Fibroblast of the conjunctiva (primary cell): ENCODE measurements at regions not wholly inside any gene's neighbourhood (a gene's known extent, or its start where the extent isn't known, plus 50 kb on each side); places are given as distances from the start of the nearest gene placed in this dataset.

Experiments
- DNase-seq: peaks from one replicate; pipeline ENCODE4 v3.0.0-alpha.2; 2010; ENCODE audit warnings: low read depth

- DNase-seq = no peak
Observed at GRCh38 chr11:70521475-70522308, 123.4 kb downstream of the CTTN start.

- no peak for DNase-seq
Observed at GRCh38 chr11:70522309-70522592, 123.9 kb downstream of the CTTN start.

GRCh38 chr11:70522593-70523311 lies 124.4 kb downstream of the CTTN start:
- no peak for DNase-seq

- no peak for DNase-seq
Observed at GRCh38 chr11:70523384-70524095, 125.2 kb downstream of the CTTN start.

GRCh38 chr11:70524096-70524922 lies 126.0 kb downstream of the CTTN start:
- no peak for DNase-seq

GRCh38 chr11:70525006-70525405 lies 126.7 kb downstream of the CTTN start:
- DNase-seq = no peak

GRCh38 chr11:70525466-70525865 lies 127.1 kb downstream of the CTTN start:
- no peak for DNase-seq

- no peak for DNase-seq
Observed at GRCh38 chr11:70526116-70527045, 128.1 kb downstream of the CTTN start.

- no peak for DNase-seq
Observed at GRCh38 chr11:70527046-70527395, 128.7 kb downstream of the CTTN start.

GRCh38 chr11:70527429-70528045 lies 129.2 kb downstream of the CTTN start:
- DNase-seq = no peak

GRCh38 chr11:70528046-70528793 lies 129.9 kb downstream of the CTTN start:
- no peak for DNase-seq

GRCh38 chr11:70528794-70529580 lies 130.7 kb downstream of the CTTN start:
- no peak for DNase-seq

GRCh38 chr11:70530010-70530409 lies 131.7 kb downstream of the CTTN start:
- DNase-seq = no peak

GRCh38 chr11:70530629-70531185 lies 132.4 kb downstream of the CTTN start:
- no peak for DNase-seq

- no peak for DNase-seq
Observed at GRCh38 chr11:70531281-70532065, 133.1 kb downstream of the CTTN start.

GRCh38 chr11:70532066-70532440 lies 133.7 kb downstream of the CTTN start:
- DNase-seq = no peak

GRCh38 chr11:70532731-70533130 lies 134.4 kb downstream of the CTTN start:
- DNase-seq = no peak
